ENCODE measurements at regions not wholly inside any gene's neighbourhood (a gene's known extent, or its start where the extent isn't known, plus 50 kb on each side); places are given as distances from the start of the nearest gene placed in this dataset.
A peak's percentile ranks its signal among the peaks of the same experiment; 100 is the strongest.
"Not testable (repeated sequence)": the region's sequence is repeated elsewhere in the genome, so short reads cannot be mapped to it uniquely, and the experiment has no call there.

GRCh38 chr2:236776695-236777251 lies 207.1 kb downstream of the ACKR3 start:
- no peak for DNase-seq

- DNase-seq: no peak
Observed at GRCh38 chr2:236777408-236777807, 207.8 kb downstream of the ACKR3 start.

- DNase-seq: no peak
Observed at GRCh38 chr2:236781933-236782816, 212.6 kb downstream of the ACKR3 start.

- DNase-seq: no peak
Observed at GRCh38 chr2:236782938-236783337, 213.3 kb downstream of the ACKR3 start.

GRCh38 chr2:236783417-236784020 lies 213.9 kb downstream of the ACKR3 start:
- no peak for DNase-seq

GRCh38 chr2:236785611-236786057 lies 216.0 kb downstream of the ACKR3 start:
- no peak for DNase-seq

GRCh38 chr2:236786751-236787150 lies 217.1 kb downstream of the ACKR3 start:
- DNase-seq: no peak

- DNase-seq: not testable (repeated sequence)
Observed at GRCh38 chr2:236787376-236787775, 217.8 kb downstream of the ACKR3 start.

- peak; percentile 36 for DNase-seq
Observed at GRCh38 chr2:236787885-236788284, 218.3 kb downstream of the ACKR3 start.

- DNase-seq: no peak
Observed at GRCh38 chr2:236790963-236791362, 221.3 kb downstream of the ACKR3 start.

GRCh38 chr2:236793023-236794011 lies 223.7 kb downstream of the ACKR3 start:
- DNase-seq: no peak

- no peak for DNase-seq
Observed at GRCh38 chr2:236794176-236794957, 224.7 kb downstream of the ACKR3 start.

- DNase-seq: no peak
Observed at GRCh38 chr2:236795169-236795860, 225.7 kb downstream of the ACKR3 start.

- DNase-seq: no peak
Observed at GRCh38 chr2:236795861-236796219, 226.2 kb downstream of the ACKR3 start.

- no peak for DNase-seq
Observed at GRCh38 chr2:236796236-236796635, 226.6 kb downstream of the ACKR3 start.

GRCh38 chr2:236797411-236797810 lies 227.8 kb downstream of the ACKR3 start:
- no peak for DNase-seq

GRCh38 chr2:236798491-236798890 lies 228.9 kb downstream of the ACKR3 start:
- DNase-seq: no peak

- no peak for DNase-seq
Observed at GRCh38 chr2:236799391-236800026, 229.9 kb downstream of the ACKR3 start.

GRCh38 chr2:236802862-236803261 lies 233.2 kb downstream of the ACKR3 start:
- DNase-seq: no peak

- no peak for DNase-seq
Observed at GRCh38 chr2:236803621-236804020, 234.0 kb downstream of the ACKR3 start.
